ENCODE measurements at regions not wholly inside any gene's neighbourhood (a gene's known extent, or its start where the extent isn't known, plus 50 kb on each side); places are given as distances from the start of the nearest gene placed in this dataset.

GRCh38 chr17:77540975-77541374, 400.2 kb downstream of the SEC14L1 start:
- peaks cover 0 to 10% (median 4%) of the 10 kb centered on the region in 4 donors for H3K4me1 ChIP-seq
- no peaks in the 10 kb centered on the region for H3K9me3 ChIP-seq
- H3K36me3 ChIP-seq = no peaks in the 10 kb centered on the region
- 64 to 75% methylated on average over 11 to 15 of the region's 15 CpGs for WGBS, 2 donors
- ATAC-seq (ENCODE audit: low FRiP score in 2 of 2) (no peak), DNase-seq (peak in 1 of 2 donors; percentile 43)
- no peak overlapping the region for H3K4me3 ChIP-seq
- H3K27ac ChIP-seq = no peak overlapping the region
- TF ChIP-seq POLR2AphosphoS5 (IDR thresholded peaks at IDR 0.05) (no peak), EP300 (IDR thresholded peaks at IDR 0.05) (no peak), CTCF (IDR thresholded peaks at IDR 0.05) (no peak), POLR2A (IDR thresholded peaks at IDR 0.05) (no peak)
- no peaks in the 10 kb centered on the region for H3K27me3 ChIP-seq

GRCh38 chr17:77542011-77542410, 401.2 kb downstream of the SEC14L1 start:
- Histone ChIP-seq H3K4me3 (no peak overlapping the region), H3K27ac (no peak overlapping the region), H3K36me3 (no peaks in the 10 kb centered on the region), H3K9me3 (no peaks in the 10 kb centered on the region), H3K27me3 (no peaks in the 10 kb centered on the region), H3K4me1 (peaks cover 0 to 10% (median 4%) of the 10 kb centered on the region in 4 donors)
- WGBS, 2 donors = 10 to 14% methylated on average over 1 of the region's 1 CpG
- DNase-seq = no peak
- ATAC-seq (ENCODE audit: low FRiP score in 2 of 2) = no peak
- TF ChIP-seq POLR2AphosphoS5 (IDR thresholded peaks at IDR 0.05) (no peak), CTCF (IDR thresholded peaks at IDR 0.05) (no peak), POLR2A (IDR thresholded peaks at IDR 0.05) (no peak), EP300 (IDR thresholded peaks at IDR 0.05) (no peak)

- DNase-seq (peak in 1 of 2 donors; percentile 83), ATAC-seq (ENCODE audit: low FRiP score in 2 of 2) (peak; percentile 85 to 92)
- TF ChIP-seq CTCF (IDR thresholded peaks at IDR 0.05) (peak; percentile 50 to 86 (median 78)), POLR2A (IDR thresholded peaks at IDR 0.05) (no peak), EP300 (IDR thresholded peaks at IDR 0.05) (no peak)
- no peak overlapping the region for H3K4me3 ChIP-seq
- 18 to 22% methylated on average over 11 to 13 of the region's 13 CpGs for WGBS, 2 donors
- no peaks in the 10 kb centered on the region for H3K27me3 ChIP-seq
- H3K36me3 ChIP-seq = no peaks in the 10 kb centered on the region
- no peaks in the 10 kb centered on the region for H3K9me3 ChIP-seq
- peaks cover 0 to 10% (median 4%) of the 10 kb centered on the region in 4 donors for H3K4me1 ChIP-seq
- H3K27ac ChIP-seq = no peak overlapping the region
Observed at GRCh38 chr17:77542551-77543490, 402.1 kb downstream of the SEC14L1 start.

- no peak for DNase-seq
- Histone ChIP-seq H3K27me3 (no peaks in the 10 kb centered on the region), H3K4me3 (no peak overlapping the region), H3K36me3 (no peaks in the 10 kb centered on the region), H3K27ac (no peak overlapping the region), H3K4me1 (peaks cover 0 to 10% (median 4%) of the 10 kb centered on the region in 4 donors), H3K9me3 (no peaks in the 10 kb centered on the region)
- ATAC-seq (ENCODE audit: low FRiP score in 2 of 2) = no peak
- TF ChIP-seq EP300 (IDR thresholded peaks at IDR 0.05) = no peak
- TF ChIP-seq POLR2A (IDR thresholded peaks at IDR 0.05) = no peak
- TF ChIP-seq CTCF (IDR thresholded peaks at IDR 0.05) = no peak
- TF ChIP-seq POLR2AphosphoS5 (IDR thresholded peaks at IDR 0.05) = no peak
- 79 to 80% methylated on average over 15 of the region's 15 CpGs for WGBS, 2 donors
Observed at GRCh38 chr17:77543801-77544200, 403.0 kb downstream of the SEC14L1 start.

Data from upper lobe of left lung (tissue), 6 donors.